IPS-15b (cell line): ENCODE measurements at regions not wholly inside any gene's neighbourhood (a gene's known extent, or its start where the extent isn't known, plus 50 kb on each side); places are given as distances from the start of the nearest gene placed in this dataset.

Experiments used
- H3K27me3 ChIP-seq: one replicate; pipeline ENCODE4 v1.6.1; 2013; ENCODE audit warnings: low read length; ENCODE audit not compliant: control insufficient read depth, insufficient read depth
- H3K36me3 ChIP-seq: one replicate; pipeline ENCODE4 v1.6.1; 2013; ENCODE audit warnings: low read length; ENCODE audit not compliant: control insufficient read depth, insufficient read depth
- H3K4me1 ChIP-seq: one replicate; pipeline ENCODE4 v1.6.1; 2013; ENCODE audit warnings: mild to moderate bottlenecking, low read length; ENCODE audit not compliant: control insufficient read depth, insufficient read depth
- H3K4me3 ChIP-seq: one replicate; pipeline ENCODE4 v1.5.1; 2013; ENCODE audit warnings: low read depth, low read length
- H3K9ac ChIP-seq: one replicate; pipeline ENCODE4 v1.6.1; 2013; ENCODE audit warnings: low read depth, mild to moderate bottlenecking, low read length
- H3K9me3 ChIP-seq: one replicate; pipeline ENCODE4 v1.6.1; 2013; ENCODE audit warnings: mild to moderate bottlenecking, low read length; ENCODE audit not compliant: control insufficient read depth, insufficient read depth

DNA sequence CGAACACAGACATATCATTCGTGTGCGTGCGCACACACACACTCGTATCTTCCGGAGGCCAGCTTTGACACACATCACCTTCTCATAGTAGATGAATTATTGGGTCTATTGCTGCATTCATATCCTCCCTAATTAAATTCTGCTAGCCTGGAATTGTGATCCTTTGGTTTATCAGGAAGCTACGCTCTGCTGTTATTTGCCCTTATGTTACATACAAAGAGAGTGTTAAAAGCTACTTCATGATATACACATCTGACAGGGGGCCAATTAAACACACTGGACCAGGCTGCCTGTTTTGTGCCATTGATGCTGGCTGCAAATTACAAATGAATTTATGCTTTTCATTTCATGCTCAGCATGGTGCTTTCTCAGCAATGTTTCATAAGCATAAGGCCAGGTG is 252.0 kb downstream of the RHOU start:
- Histone ChIP-seq H3K4me1 (no peaks in the 10 kb centered on the region), H3K4me3 (no peak overlapping the region), H3K36me3 (no peaks in the 10 kb centered on the region), H3K27me3 (peaks cover 2% of the 10 kb centered on the region), H3K9me3 (no peaks in the 10 kb centered on the region), H3K9ac (no peak overlapping the region)

DNA sequence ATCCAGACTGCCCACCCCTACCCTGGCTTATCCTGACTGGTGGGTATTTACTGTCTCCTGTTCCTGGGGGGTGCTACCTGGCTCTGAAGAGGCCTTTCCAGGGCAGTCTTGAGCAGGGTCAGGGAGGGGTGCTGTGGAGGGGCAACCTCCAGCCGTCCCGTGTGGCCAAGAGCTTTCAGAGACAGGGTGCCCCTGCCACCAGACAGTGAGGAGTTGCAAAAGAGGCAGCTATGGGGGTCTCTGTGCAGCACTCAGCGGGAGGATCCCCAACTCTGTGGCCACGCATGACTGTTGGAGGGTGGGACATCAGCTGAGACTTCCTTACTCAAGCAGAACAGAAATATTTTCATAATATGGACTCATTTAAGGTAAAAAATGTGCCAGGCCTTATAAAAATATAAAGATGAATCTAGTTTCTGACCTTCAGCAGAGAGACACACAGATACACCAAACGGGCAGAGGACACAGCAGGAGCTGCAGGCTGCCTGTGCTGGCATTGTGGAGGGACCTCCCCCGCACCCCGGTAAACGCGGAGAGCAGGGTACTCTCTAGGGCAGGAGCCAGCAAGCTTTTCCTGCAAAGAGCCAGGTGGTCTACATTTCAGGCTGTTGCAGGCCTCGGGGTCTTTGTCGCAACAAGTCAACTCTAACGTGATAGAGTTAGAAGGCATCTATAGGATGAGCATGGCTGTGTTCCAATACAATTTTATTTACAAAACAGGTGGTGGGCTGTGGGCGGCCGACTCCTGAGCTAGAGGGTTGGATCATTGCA is 252.6 kb downstream of the RHOU start:
- Histone ChIP-seq H3K9me3 (no peaks in the 10 kb centered on the region), H3K4me3 (no peak overlapping the region), H3K4me1 (no peaks in the 10 kb centered on the region), H3K27me3 (peaks cover 2% of the 10 kb centered on the region), H3K36me3 (no peaks in the 10 kb centered on the region), H3K9ac (no peak overlapping the region)

DNA sequence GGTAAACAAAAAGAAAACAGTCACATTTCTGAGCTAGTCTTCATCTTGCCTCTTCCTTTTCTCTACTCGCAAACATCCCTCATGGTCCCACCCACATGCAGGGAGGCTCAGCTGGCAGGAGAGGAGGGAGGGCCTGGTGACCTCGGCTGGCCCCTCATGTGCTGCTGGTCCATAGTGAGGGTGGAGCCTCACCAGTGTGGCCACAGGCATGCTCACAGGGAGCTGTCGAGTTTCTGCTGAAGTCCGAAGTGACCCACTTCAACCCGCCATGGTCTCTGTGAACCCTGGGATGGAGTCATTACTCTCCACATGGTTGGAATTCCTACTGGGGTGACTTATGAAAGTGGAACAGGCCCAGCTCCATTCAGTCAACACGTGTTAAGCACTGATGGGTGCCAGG is 253.4 kb downstream of the RHOU start:
- Histone ChIP-seq H3K9me3 (no peaks in the 10 kb centered on the region), H3K27me3 (peaks cover 2% of the 10 kb centered on the region), H3K4me3 (no peak overlapping the region), H3K36me3 (no peaks in the 10 kb centered on the region), H3K4me1 (no peaks in the 10 kb centered on the region), H3K9ac (no peak overlapping the region)

DNA sequence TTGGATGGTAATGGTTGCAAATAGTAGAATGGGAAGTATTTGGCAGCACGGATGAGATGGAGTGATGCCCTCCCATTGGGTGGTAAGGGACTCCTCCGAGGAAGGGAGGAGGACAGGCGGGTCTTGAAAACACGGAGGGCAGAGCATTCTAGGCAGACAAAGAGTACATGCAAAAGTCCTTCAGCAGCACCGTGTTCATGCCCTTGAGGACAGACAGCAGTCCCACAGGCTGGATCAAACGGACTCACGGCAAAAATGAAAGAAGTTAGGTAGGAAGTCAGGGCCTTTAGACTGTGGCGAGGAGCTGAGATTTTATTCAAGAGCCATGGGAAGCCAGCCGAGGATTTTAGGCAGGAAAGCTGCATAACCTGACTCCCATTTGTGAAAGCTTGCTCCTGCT is 253.9 kb downstream of the RHOU start:
- no peak overlapping the region for H3K4me3 ChIP-seq
- H3K36me3 ChIP-seq = no peaks in the 10 kb centered on the region
- peaks cover 2% of the 10 kb centered on the region for H3K27me3 ChIP-seq
- no peaks in the 10 kb centered on the region for H3K4me1 ChIP-seq
- no peaks in the 10 kb centered on the region for H3K9me3 ChIP-seq
- H3K9ac ChIP-seq = no peak overlapping the region

- Histone ChIP-seq H3K27me3 (peaks cover 2% of the 10 kb centered on the region), H3K9ac (no peak overlapping the region), H3K9me3 (no peaks in the 10 kb centered on the region), H3K4me1 (no peaks in the 10 kb centered on the region), H3K36me3 (no peaks in the 10 kb centered on the region), H3K4me3 (no peak overlapping the region)
These were observed 254.4 kb downstream of the RHOU start for GRCh38 chr1:228989676-228989991.

GRCh38 chr1:228989992-228990827 is 254.9 kb downstream of the RHOU start:
- no peaks in the 10 kb centered on the region for H3K9me3 ChIP-seq
- no peak overlapping the region for H3K9ac ChIP-seq
- H3K36me3 ChIP-seq = no peaks in the 10 kb centered on the region
- peaks cover 2% of the 10 kb centered on the region for H3K27me3 ChIP-seq
- no peaks in the 10 kb centered on the region for H3K4me1 ChIP-seq
- no peak overlapping the region for H3K4me3 ChIP-seq

DNA sequence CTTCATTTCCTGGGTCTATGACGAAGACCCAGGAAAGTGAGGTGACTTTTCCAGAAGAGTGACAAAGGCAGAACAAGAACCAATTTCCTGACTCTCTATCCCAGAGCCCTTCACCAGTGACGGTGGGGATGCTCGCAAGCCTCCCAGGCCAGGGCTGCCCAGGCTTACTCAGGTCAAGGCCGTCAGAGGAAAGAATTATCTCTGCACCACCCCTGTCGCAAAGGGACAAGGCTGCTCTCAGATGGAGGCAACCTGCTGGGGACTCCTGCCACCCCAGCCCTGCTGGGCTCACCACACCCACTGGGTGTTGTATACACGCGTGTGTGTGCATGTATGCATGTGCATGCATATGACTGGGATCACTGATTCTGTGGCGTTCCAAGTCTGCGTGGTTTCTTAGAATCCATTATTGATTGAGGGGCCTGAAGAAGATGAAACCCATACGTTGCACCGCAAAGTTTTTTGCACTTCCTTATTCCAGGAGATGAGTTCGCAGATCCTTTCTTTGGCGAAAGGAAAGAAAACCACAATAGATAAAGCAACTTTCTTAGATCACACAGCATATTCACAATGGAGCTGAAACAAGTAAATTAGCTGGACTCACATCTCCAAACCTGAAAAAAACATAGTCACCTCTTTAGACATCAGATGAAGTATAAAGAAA is 255.8 kb downstream of the RHOU start:
- Histone ChIP-seq H3K9me3 (no peaks in the 10 kb centered on the region), H3K9ac (no peak overlapping the region), H3K4me3 (no peak overlapping the region), H3K27me3 (peaks cover 2% of the 10 kb centered on the region), H3K36me3 (no peaks in the 10 kb centered on the region), H3K4me1 (no peaks in the 10 kb centered on the region)

DNA sequence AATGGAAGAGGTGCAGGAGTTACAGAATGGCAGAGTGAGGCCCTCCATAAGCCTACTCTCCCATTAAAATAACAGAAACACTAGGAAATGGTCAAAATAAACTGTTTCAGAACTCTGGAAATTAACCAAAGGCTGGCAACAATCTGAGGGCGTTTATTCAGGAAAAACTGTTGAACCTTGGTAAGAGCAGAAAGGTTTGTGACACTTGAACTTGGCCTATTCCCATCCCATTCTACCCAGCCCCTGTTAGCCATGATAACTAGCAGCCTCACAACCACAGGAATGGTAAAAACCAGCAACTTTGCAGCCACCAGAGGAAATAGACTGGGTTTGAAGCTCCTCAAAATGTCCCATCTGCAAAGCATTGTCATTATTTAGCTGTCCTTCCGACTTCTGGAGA is 256.8 kb downstream of the RHOU start:
- Histone ChIP-seq H3K27me3 (peaks cover 2% of the 10 kb centered on the region), H3K4me1 (no peaks in the 10 kb centered on the region), H3K9me3 (no peaks in the 10 kb centered on the region), H3K36me3 (no peaks in the 10 kb centered on the region), H3K4me3 (no peak overlapping the region), H3K9ac (no peak overlapping the region)

GRCh38 chr1:228992907-228993535 is 257.7 kb downstream of the RHOU start:
- Histone ChIP-seq H3K36me3 (no peaks in the 10 kb centered on the region), H3K4me3 (no peak overlapping the region), H3K9me3 (no peaks in the 10 kb centered on the region), H3K27me3 (peaks cover 2% of the 10 kb centered on the region), H3K9ac (no peak overlapping the region), H3K4me1 (no peaks in the 10 kb centered on the region)

- Histone ChIP-seq H3K4me1 (no peaks in the 10 kb centered on the region), H3K36me3 (no peaks in the 10 kb centered on the region), H3K27me3 (no peaks in the 10 kb centered on the region), H3K9ac (no peak overlapping the region), H3K4me3 (no peak overlapping the region), H3K9me3 (no peaks in the 10 kb centered on the region)
These were observed 259.7 kb downstream of the RHOU start for GRCh38 chr1:228994676-228995594.

GRCh38 chr1:228996281-228996680 is 261.0 kb downstream of the RHOU start:
- no peaks in the 10 kb centered on the region for H3K9me3 ChIP-seq
- H3K36me3 ChIP-seq = no peaks in the 10 kb centered on the region
- no peaks in the 10 kb centered on the region for H3K4me1 ChIP-seq
- no peak overlapping the region for H3K9ac ChIP-seq
- no peaks in the 10 kb centered on the region for H3K27me3 ChIP-seq
- no peak overlapping the region for H3K4me3 ChIP-seq
